GM18909 (cell line): ENCODE measurements at regions not wholly inside any gene's neighbourhood (a gene's known extent, or its start where the extent isn't known, plus 50 kb on each side); places are given as distances from the start of the nearest gene placed in this dataset.
"Not testable (repeated sequence)": the region's sequence is repeated elsewhere in the genome, so short reads cannot be mapped to it uniquely, and the experiment has no call there.

Experiments used
- ATAC-seq: cut with Tn5 transposase; IDR thresholded peaks from one replicate; pipeline ENCODE4 v1.9.1; 2021; ENCODE audit warnings: mild to moderate bottlenecking; ENCODE audit not compliant: unreplicated experiment, poor library complexity

GRCh38 chr6:6927521-6928361 lies 180.0 kb upstream of the RREB1 start:
- ATAC-seq: no peak

GRCh38 chr6:6930223-6930880 lies 177.4 kb upstream of the RREB1 start:
- ATAC-seq: no peak

GRCh38 chr6:6931071-6932025 lies 176.4 kb upstream of the RREB1 start:
- peak; percentile 55 for ATAC-seq

- ATAC-seq: no peak
These were observed 175.4 kb upstream of the RREB1 start for GRCh38 chr6:6932341-6932740.

- ATAC-seq: no peak
These were observed 174.8 kb upstream of the RREB1 start for GRCh38 chr6:6932968-6933367.

GRCh38 chr6:6940031-6941025 lies 167.4 kb upstream of the RREB1 start:
- ATAC-seq: no peak

GRCh38 chr6:6941201-6941600 lies 166.6 kb upstream of the RREB1 start:
- ATAC-seq: no peak

- no peak for ATAC-seq
These were observed 165.7 kb upstream of the RREB1 start for GRCh38 chr6:6942091-6942490.

- ATAC-seq: peak; percentile 84
These were observed 164.9 kb upstream of the RREB1 start for GRCh38 chr6:6942831-6943230.

- ATAC-seq: peak; percentile 33
These were observed 164.3 kb upstream of the RREB1 start for GRCh38 chr6:6943421-6943820.

GRCh38 chr6:6946206-6947155 lies 161.3 kb upstream of the RREB1 start:
- no peak for ATAC-seq

GRCh38 chr6:6950373-6951145 lies 157.2 kb upstream of the RREB1 start:
- no peak for ATAC-seq

- no peak for ATAC-seq
These were observed 156.4 kb upstream of the RREB1 start for GRCh38 chr6:6951355-6951754.

GRCh38 chr6:6952484-6952883 lies 155.3 kb upstream of the RREB1 start:
- ATAC-seq: no peak

GRCh38 chr6:6952927-6953326 lies 154.8 kb upstream of the RREB1 start:
- not testable (repeated sequence) for ATAC-seq

- ATAC-seq: no peak
These were observed 147.1 kb upstream of the RREB1 start for GRCh38 chr6:6960571-6961251.

GRCh38 chr6:6962086-6962485 lies 145.7 kb upstream of the RREB1 start:
- no peak for ATAC-seq
